GM12873 (cell line): ENCODE measurements at regions not wholly inside any gene's neighbourhood (a gene's known extent, or its start where the extent isn't known, plus 50 kb on each side); places are given as distances from the start of the nearest gene placed in this dataset.

Source experiments
- CTCF ChIP-seq: IDR thresholded peaks from 2 replicates; pipeline ENCODE4 v1.5.1; 2012; ENCODE audit warnings: low read depth, mild to moderate bottlenecking, moderate library complexity, low read length, control low read depth; ENCODE audit not compliant: insufficient read depth; ENCODE audit errors: missing control alignments

- TF ChIP-seq CTCF = no peak
These were observed 397.9 kb upstream of the PIK3R1 start for GRCh38 chr5:67817652-67818051.

- no peak for TF ChIP-seq CTCF
These were observed 399.1 kb upstream of the PIK3R1 start for GRCh38 chr5:67816456-67816855.

- TF ChIP-seq CTCF = no peak
These were observed 399.8 kb upstream of the PIK3R1 start for GRCh38 chr5:67815455-67816391.

- TF ChIP-seq CTCF = no peak
These were observed 400.8 kb upstream of the PIK3R1 start for GRCh38 chr5:67814569-67815311.

- TF ChIP-seq CTCF = no peak
These were observed 401.5 kb upstream of the PIK3R1 start for GRCh38 chr5:67813877-67814539.

- no peak for TF ChIP-seq CTCF
These were observed 406.0 kb upstream of the PIK3R1 start for GRCh38 chr5:67809589-67809988.

- TF ChIP-seq CTCF = no peak
These were observed 407.2 kb upstream of the PIK3R1 start for GRCh38 chr5:67808340-67808739.
